D721Med (cell line): ENCODE measurements at regions not wholly inside any gene's neighbourhood (a gene's known extent, or its start where the extent isn't known, plus 50 kb on each side); places are given as distances from the start of the nearest gene placed in this dataset.

ENCODE experiments used
- DNase-seq: peaks from one replicate; pipeline ENCODE4 v3.0.0; 2011; ENCODE audit warnings: low spot score; ENCODE audit not compliant: insufficient read length
- FAIRE-seq: peaks from 2 replicates; lab custom pipeline; 2011; peaks lifted over from hg19 to GRCh38; lab: Jason Lieb, UNC
- CTCF ChIP-seq: IDR thresholded peaks from 2 replicates; pipeline ENCODE4 v1.5.1; 2012; ENCODE audit warnings: mild to moderate bottlenecking, control low read depth; ENCODE audit not compliant: insufficient read depth; ENCODE audit errors: missing control alignments

DNA sequence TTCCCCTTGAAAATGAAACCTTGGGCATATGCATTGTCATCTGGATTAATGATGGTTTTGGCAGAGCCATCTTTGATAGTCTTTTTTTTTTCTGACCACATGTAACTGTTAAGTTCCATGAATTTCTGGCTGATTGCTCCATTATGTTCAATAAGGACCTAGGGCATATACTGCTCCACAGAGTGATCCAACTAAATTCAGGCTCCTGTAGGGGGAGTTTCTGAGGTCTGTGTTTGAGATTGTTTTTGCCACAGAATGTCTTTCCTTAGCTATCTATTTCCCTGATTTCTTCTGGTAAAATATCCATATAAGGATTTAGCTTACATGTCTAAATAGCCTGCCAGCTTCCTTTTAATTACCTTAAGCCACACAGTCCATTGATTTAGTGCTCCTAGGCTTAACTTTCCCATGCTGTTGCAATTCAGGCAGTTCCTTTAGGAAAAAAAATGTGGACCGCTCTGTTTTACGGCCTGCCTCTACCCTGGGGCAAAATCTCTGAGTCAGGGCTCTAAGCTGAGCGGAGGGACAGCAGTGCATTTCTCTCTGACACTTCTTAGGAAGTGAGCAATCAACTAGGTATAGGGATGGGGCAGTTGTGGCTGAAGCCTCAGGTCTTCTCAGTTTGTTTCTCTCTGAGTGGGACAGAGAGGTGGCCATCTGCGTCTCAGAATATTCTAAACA lies 796.2 kb downstream of the NR2F2 start:
- no peak for DNase-seq
- TF ChIP-seq CTCF = no peak
- FAIRE-seq = no peak

- FAIRE-seq (no peak), DNase-seq (no peak)
- TF ChIP-seq CTCF = no peak
Measured at GRCh38 chr15:97129674-97130073, 799.2 kb downstream of the NR2F2 start.

GRCh38 chr15:97140216-97140615 lies 809.7 kb downstream of the NR2F2 start:
- TF ChIP-seq CTCF = no peak
- no peak for DNase-seq
- FAIRE-seq = no peak

DNA sequence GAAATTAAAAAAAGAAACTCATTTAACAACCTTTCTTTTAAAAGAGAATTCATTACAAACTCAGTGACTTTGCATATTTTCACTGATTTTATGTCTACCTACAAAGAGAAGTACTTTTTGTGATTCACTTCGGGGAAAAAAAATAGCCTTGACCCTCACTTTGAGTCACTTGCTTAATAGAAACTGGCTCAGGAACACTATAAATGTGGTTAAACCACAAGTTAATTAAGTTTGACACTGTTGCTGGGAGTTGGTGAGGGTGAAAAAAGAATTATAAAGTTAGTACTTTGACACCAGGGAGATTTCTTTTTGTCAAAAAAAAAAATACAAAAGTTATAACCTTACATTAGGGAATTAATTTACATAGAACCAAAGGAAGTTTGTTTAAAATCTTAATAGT lies 810.9 kb downstream of the NR2F2 start:
- no peak for DNase-seq
- TF ChIP-seq CTCF = no peak
- FAIRE-seq = no peak

DNA sequence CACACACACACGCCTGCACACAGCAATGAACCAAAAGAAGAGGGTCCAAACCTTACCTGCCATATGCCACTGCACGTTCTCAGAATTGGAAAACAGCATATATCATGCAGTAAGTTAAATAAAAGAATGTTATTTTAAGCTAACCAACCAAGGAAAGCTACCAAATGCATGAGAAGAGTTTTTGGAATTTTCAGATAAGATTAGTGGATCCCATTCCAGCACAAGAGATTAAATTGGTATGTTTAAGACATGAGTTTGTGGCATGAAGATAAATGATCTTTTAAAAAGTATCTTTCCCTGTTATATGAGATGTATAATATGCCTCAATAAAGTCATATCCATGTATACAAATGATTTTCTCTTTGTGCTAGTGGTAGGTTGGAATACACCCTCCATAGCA lies 811.4 kb downstream of the NR2F2 start:
- DNase-seq = no peak
- TF ChIP-seq CTCF = no peak
- FAIRE-seq = no peak

GRCh38 chr15:97143592-97144376 lies 813.3 kb downstream of the NR2F2 start:
- DNase-seq (no peak), FAIRE-seq (no peak)
- TF ChIP-seq CTCF = no peak

DNA sequence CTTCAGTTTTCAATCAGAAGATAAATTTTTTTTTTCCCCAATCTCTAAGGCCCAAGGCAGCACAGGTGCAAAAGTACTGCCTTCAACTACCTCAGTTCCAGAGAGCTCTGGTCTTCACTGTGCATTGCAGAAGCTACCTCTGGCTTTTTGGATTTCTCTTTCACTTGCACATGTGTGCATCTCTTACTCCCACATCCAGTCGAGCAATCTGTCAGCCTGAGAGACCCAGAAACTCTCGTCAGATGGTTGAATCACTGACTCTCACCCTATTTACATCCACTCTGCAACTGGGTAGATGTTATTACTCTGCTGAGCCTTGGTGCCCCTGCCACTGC lies 813.8 kb downstream of the NR2F2 start:
- no peak for FAIRE-seq
- no peak for DNase-seq
- no peak for TF ChIP-seq CTCF
